ENCODE measurements at regions not wholly inside any gene's neighbourhood (a gene's known extent, or its start where the extent isn't known, plus 50 kb on each side); places are given as distances from the start of the nearest gene placed in this dataset.

- Histone ChIP-seq H2AFZ (no peak overlapping the region), H3K9me3 (ENCODE audit: low read depth) (no peaks in the 10 kb centered on the region), H3K36me3 (replicated peaks; ENCODE audit: insufficient read depth, low read depth) (no peaks in the 10 kb centered on the region), H3K27ac (no peak overlapping the region), H3K9me2 (replicated peaks; ENCODE audit: insufficient read depth) (no peaks in the 10 kb centered on the region), H3K4me2 (no peak overlapping the region), H4K20me1 (ENCODE audit: insufficient read depth, poor library complexity, severe bottlenecking) (no peaks in the 10 kb centered on the region), H3K27me3 (no peaks in the 10 kb centered on the region), H3K4me3 (no peak overlapping the region), H3K4me1 (ENCODE audit: insufficient read depth) (no peaks in the 10 kb centered on the region), H3K79me2 (no peaks in the 10 kb centered on the region)
- 82% methylated on average over 8 of the region's 8 CpGs for WGBS (ENCODE audit: low lambda C conversion rate, missing lambda C conversion rate)
- TF ChIP-seq EZH2 (IDR thresholded peaks at IDR 0.05; ENCODE audit: borderline replicate concordance) = no peak
- TF ChIP-seq CTCF (IDR thresholded peaks at IDR 0.05; ENCODE audit: poor library complexity) = no peak
- TF ChIP-seq EZH2phosphoT487 (IDR thresholded peaks at IDR 0.05; ENCODE audit: low read depth, severe bottlenecking, unreplicated experiment) = no peak
- no peak for DNase-seq (ENCODE audit: low spot score)
Observed at GRCh38 chr13:105220063-105220462, 1315.4 kb downstream of the EFNB2 start.

DNA sequence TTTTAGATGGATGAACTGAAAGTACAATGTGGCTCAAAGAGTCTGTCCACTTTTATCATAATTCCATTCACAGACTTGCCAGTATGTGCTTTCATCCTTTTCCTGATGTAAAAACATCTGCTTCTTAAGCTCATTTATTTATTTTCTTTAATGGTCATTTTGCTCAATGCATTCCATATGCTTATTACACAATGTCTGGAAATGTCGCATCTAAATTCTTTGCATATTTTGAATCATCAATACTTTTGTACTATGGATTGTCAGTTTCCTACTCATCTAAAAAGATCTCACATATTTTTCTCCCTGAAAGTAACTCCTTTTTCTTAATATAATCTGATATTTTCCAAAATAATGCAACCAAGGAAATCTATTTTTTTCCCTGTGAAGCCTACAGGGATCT is 1315.8 kb downstream of the EFNB2 start:
- Histone ChIP-seq H3K4me2 (no peak overlapping the region), H3K27ac (no peak overlapping the region), H3K36me3 (replicated peaks; ENCODE audit: insufficient read depth, low read depth) (no peaks in the 10 kb centered on the region), H2AFZ (no peak overlapping the region), H3K9me2 (replicated peaks; ENCODE audit: insufficient read depth) (no peaks in the 10 kb centered on the region), H3K9me3 (ENCODE audit: low read depth) (no peaks in the 10 kb centered on the region), H3K4me3 (no peak overlapping the region), H3K79me2 (no peaks in the 10 kb centered on the region), H3K27me3 (no peaks in the 10 kb centered on the region), H3K4me1 (ENCODE audit: insufficient read depth) (no peaks in the 10 kb centered on the region), H4K20me1 (ENCODE audit: insufficient read depth, poor library complexity, severe bottlenecking) (no peaks in the 10 kb centered on the region)
- TF ChIP-seq EZH2phosphoT487 (IDR thresholded peaks at IDR 0.05; ENCODE audit: low read depth, severe bottlenecking, unreplicated experiment) = no peak
- TF ChIP-seq CTCF (IDR thresholded peaks at IDR 0.05; ENCODE audit: poor library complexity) = no peak
- TF ChIP-seq EZH2 (IDR thresholded peaks at IDR 0.05; ENCODE audit: borderline replicate concordance) = no peak
- no peak for DNase-seq (ENCODE audit: low spot score)
- WGBS (ENCODE audit: low lambda C conversion rate, missing lambda C conversion rate) = 71% methylated on average over 1 of the region's 1 CpG

- DNase-seq (ENCODE audit: low spot score) = no peak
- Histone ChIP-seq H3K4me3 (no peak overlapping the region), H3K9me2 (replicated peaks; ENCODE audit: insufficient read depth) (no peaks in the 10 kb centered on the region), H3K9me3 (ENCODE audit: low read depth) (no peaks in the 10 kb centered on the region), H3K79me2 (no peaks in the 10 kb centered on the region), H4K20me1 (ENCODE audit: insufficient read depth, poor library complexity, severe bottlenecking) (no peaks in the 10 kb centered on the region), H3K27me3 (no peaks in the 10 kb centered on the region), H3K36me3 (replicated peaks; ENCODE audit: insufficient read depth, low read depth) (no peaks in the 10 kb centered on the region), H2AFZ (no peak overlapping the region), H3K4me2 (no peak overlapping the region), H3K4me1 (ENCODE audit: insufficient read depth) (no peaks in the 10 kb centered on the region), H3K27ac (no peak overlapping the region)
- TF ChIP-seq CTCF (IDR thresholded peaks at IDR 0.05; ENCODE audit: poor library complexity) (no peak), EZH2phosphoT487 (IDR thresholded peaks at IDR 0.05; ENCODE audit: low read depth, severe bottlenecking, unreplicated experiment) (no peak), EZH2 (IDR thresholded peaks at IDR 0.05; ENCODE audit: borderline replicate concordance) (no peak)
- WGBS (ENCODE audit: low lambda C conversion rate, missing lambda C conversion rate) = 94% methylated on average over 3 of the region's 3 CpGs
Observed at GRCh38 chr13:105213512-105213911, 1322.0 kb downstream of the EFNB2 start.

Measured in hepatocyte (in vitro differentiated cells).